A549 (cell line): ENCODE measurements at regions not wholly inside any gene's neighbourhood (a gene's known extent, or its start where the extent isn't known, plus 50 kb on each side); places are given as distances from the start of the nearest gene placed in this dataset.

Experiments used
- CHD2 ChIP-seq: fragments of 150-350 bp; IDR thresholded peaks from 2 replicates; pipeline ENCODE4 v1.6.1; 2014; ENCODE audit warnings: low read length; ENCODE audit not compliant: partially characterized antibody
- EP300 ChIP-seq, 2 experiments: fragments of >200 bp; sonication (Bioruptor Twin); formaldehyde crosslinking; IDR thresholded peaks; 2 replicates in 1 of 2; 3 replicates in 1 of 2; pipeline ENCODE4 v1.6.1; 2016 to 2017
- FOSL2 ChIP-seq, 2 experiments: fragments of 450-650 bp in 1 of 2; fragments of >200 bp in 1 of 2; sonication (Bioruptor Twin) in 1 of 2; formaldehyde crosslinking; IDR thresholded peaks; 2 replicates each; pipeline versions ENCODE4 v1.5.0 to v1.6.1; 2016 to 2020; ENCODE audit warnings: mild to moderate bottlenecking in 1 of 2, moderate library complexity in 1 of 2
- MAFK ChIP-seq: fragments of 450-650 bp; IDR thresholded peaks from 2 replicates; pipeline ENCODE4 v1.6.1; 2014; ENCODE audit not compliant: partially characterized antibody
- POLR2A ChIP-seq: IDR thresholded peaks from 2 replicates; pipeline ENCODE4 v1.6.1; 2012; ENCODE audit warnings: mild to moderate bottlenecking, low read length
- RAD21 ChIP-seq, 2 experiments: fragments of >200 bp in 1 of 2; sonication (Bioruptor Twin) in 1 of 2; formaldehyde crosslinking in 1 of 2; IDR thresholded peaks in 1 of 2; conservative IDR thresholded peaks in 1 of 2; 2 replicates in 1 of 2; 3 replicates in 1 of 2; pipeline ENCODE4 v1.6.1; 2012 to 2018; ENCODE audit warnings: inconsistent platforms in 1 of 2
- SMC3 ChIP-seq: fragments of >200 bp; sonication (Bioruptor Twin); formaldehyde crosslinking; IDR thresholded peaks from 3 replicates; pipeline ENCODE4 v1.6.1; 2018; ENCODE audit warnings: inconsistent platforms
- SREBF2 ChIP-seq: fragments of 450-650 bp; IDR thresholded peaks from 2 replicates; pipeline ENCODE4 v1.6.1; 2014; ENCODE audit warnings: mild to moderate bottlenecking, moderate library complexity
- ZFP36 ChIP-seq: fragments of 450-650 bp; IDR thresholded peaks from 2 replicates; pipeline ENCODE4 v1.6.1; 2014; ENCODE audit warnings: borderline replicate concordance; ENCODE audit not compliant: partially characterized antibody
- ZNF302 ChIP-seq: fragments of 250-450 bp; sonication (Bioruptor Pico); IDR thresholded peaks from 2 replicates; pipeline ENCODE4 v1.9.0; 2021; ENCODE audit warnings: inconsistent platforms, mild to moderate bottlenecking, moderate library complexity
- ZSCAN20 ChIP-seq: fragments of 250-450 bp; sonication (Bioruptor Pico); IDR thresholded peaks from 2 replicates; pipeline ENCODE4 v1.8.0; 2022; ENCODE audit warnings: mild to moderate bottlenecking, moderate library complexity
- TF ChIP-seq, protein P1 (sequence below): fragments of >200 bp; sonication (Bioruptor Twin); formaldehyde crosslinking; IDR thresholded peaks from 3 replicates; pipeline ENCODE4 v1.5.1; 2016
- TF ChIP-seq, protein P2 (sequence below): IDR thresholded peaks from 2 replicates; pipeline ENCODE4 v1.6.1; 2012
- TF ChIP-seq, protein P3 (sequence below): IDR thresholded peaks from 2 replicates; pipeline ENCODE4 v1.6.1; 2012; ENCODE audit warnings: low read depth, borderline replicate concordance

DNA sequence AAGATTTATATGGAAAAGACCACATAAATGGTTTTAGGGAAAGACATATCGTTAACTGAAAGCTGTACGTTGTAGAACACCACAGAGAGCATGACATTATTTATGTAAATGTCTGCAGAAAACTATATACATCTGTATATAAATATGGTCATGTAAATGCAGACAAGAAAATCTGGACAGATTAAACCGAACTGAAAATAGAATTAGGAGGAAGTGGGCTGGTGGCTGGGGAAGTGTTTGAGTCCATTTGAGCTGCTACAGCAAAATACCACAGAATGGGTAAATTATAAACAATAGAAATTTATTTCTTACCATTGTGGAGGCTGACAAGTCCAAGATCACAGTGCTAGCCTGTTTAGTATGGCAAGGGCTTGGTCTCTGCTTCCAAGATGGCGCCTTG, 56.3 kb upstream of the USP6NL start:
- TF ChIP-seq, protein P1, sequence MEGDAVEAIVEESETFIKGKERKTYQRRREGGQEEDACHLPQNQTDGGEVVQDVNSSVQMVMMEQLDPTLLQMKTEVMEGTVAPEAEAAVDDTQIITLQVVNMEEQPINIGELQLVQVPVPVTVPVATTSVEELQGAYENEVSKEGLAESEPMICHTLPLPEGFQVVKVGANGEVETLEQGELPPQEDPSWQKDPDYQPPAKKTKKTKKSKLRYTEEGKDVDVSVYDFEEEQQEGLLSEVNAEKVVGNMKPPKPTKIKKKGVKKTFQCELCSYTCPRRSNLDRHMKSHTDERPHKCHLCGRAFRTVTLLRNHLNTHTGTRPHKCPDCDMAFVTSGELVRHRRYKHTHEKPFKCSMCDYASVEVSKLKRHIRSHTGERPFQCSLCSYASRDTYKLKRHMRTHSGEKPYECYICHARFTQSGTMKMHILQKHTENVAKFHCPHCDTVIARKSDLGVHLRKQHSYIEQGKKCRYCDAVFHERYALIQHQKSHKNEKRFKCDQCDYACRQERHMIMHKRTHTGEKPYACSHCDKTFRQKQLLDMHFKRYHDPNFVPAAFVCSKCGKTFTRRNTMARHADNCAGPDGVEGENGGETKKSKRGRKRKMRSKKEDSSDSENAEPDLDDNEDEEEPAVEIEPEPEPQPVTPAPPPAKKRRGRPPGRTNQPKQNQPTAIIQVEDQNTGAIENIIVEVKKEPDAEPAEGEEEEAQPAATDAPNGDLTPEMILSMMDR: no peak
- TF ChIP-seq ZSCAN20 (CRISPR knock-in tag): no peak
- TF ChIP-seq POLR2A: no peak
- no peak for TF ChIP-seq MAFK
- TF ChIP-seq RAD21 (conservative IDR thresholded peaks at IDR 0.05 in 1 of 2, IDR thresholded peaks at IDR 0.05 in 1 of 2): no peak
- TF ChIP-seq, protein P2, sequence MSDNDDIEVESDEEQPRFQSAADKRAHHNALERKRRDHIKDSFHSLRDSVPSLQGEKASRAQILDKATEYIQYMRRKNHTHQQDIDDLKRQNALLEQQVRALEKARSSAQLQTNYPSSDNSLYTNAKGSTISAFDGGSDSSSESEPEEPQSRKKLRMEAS: no peak
- no peak for TF ChIP-seq FOSL2 (IDR thresholded peaks at IDR 0.05)
- no peak for TF ChIP-seq FOSL2 (CRISPR knock-in tag; IDR thresholded peaks at IDR 0.05)
- no peak for TF ChIP-seq SREBF2
- TF ChIP-seq, protein P3, sequence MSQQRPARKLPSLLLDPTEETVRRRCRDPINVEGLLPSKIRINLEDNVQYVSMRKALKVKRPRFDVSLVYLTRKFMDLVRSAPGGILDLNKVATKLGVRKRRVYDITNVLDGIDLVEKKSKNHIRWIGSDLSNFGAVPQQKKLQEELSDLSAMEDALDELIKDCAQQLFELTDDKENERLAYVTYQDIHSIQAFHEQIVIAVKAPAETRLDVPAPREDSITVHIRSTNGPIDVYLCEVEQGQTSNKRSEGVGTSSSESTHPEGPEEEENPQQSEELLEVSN: no peak
- TF ChIP-seq EP300 (IDR thresholded peaks at IDR 0.05): no peak
- no peak for TF ChIP-seq SMC3
- TF ChIP-seq CHD2: no peak
- TF ChIP-seq ZNF302 (CRISPR knock-in tag): no peak
- TF ChIP-seq ZFP36: no peak
